Esophagus squamous epithelium (tissue), 4 donors: ENCODE measurements at regions not wholly inside any gene's neighbourhood (a gene's known extent, or its start where the extent isn't known, plus 50 kb on each side); places are given as distances from the start of the nearest gene placed in this dataset.

Source experiments
- POLR2A ChIP-seq, 4 donors: fragments of 450-650 bp; IDR thresholded peaks; one replicate each; pipeline ENCODE4 v1.6.1; 2017; ENCODE audit warnings: antibody characterized with exemption in 4 of 4, mild to moderate bottlenecking in 4 of 4, moderate library complexity in 3 of 4
- TF ChIP-seq, protein P1 (sequence below), 6 experiments: fragments of 450-650 bp in 4 of 6; fragments of 200-600 bp in 2 of 6; sonication (generic) in 2 of 6; IDR thresholded peaks; one replicate each; pipeline ENCODE4 v1.5.1; 2016 to 2019; ENCODE audit warnings: antibody characterized with exemption in 6 of 6, mild to moderate bottlenecking in 4 of 6, moderate library complexity in 4 of 6

DNA sequence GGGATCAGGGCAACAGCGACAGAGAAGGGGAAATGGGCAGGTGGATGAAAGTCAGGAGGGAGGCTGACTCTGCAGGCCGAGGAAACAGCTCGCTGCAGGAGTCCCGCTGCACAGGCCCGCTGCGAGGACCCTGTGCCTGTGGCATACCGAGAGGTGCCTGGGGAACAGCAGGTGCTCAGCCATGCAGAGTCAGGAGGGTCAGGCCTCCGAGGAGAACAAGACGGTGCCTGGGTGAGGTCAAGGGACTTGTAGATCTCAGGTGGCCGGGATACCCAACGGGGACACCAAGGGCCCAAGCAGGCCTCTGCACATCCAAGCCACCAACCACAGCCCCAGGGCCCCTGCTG lies 67.5 kb downstream of the NCOR2 start:
- TF ChIP-seq, protein P1, sequence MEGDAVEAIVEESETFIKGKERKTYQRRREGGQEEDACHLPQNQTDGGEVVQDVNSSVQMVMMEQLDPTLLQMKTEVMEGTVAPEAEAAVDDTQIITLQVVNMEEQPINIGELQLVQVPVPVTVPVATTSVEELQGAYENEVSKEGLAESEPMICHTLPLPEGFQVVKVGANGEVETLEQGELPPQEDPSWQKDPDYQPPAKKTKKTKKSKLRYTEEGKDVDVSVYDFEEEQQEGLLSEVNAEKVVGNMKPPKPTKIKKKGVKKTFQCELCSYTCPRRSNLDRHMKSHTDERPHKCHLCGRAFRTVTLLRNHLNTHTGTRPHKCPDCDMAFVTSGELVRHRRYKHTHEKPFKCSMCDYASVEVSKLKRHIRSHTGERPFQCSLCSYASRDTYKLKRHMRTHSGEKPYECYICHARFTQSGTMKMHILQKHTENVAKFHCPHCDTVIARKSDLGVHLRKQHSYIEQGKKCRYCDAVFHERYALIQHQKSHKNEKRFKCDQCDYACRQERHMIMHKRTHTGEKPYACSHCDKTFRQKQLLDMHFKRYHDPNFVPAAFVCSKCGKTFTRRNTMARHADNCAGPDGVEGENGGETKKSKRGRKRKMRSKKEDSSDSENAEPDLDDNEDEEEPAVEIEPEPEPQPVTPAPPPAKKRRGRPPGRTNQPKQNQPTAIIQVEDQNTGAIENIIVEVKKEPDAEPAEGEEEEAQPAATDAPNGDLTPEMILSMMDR (IDR thresholded peaks at IDR 0.05) = no peak
- TF ChIP-seq POLR2A (IDR thresholded peaks at IDR 0.05) = no peak
